ENCODE measurements at regions not wholly inside any gene's neighbourhood (a gene's known extent, or its start where the extent isn't known, plus 50 kb on each side); places are given as distances from the start of the nearest gene placed in this dataset.
A peak's percentile ranks its signal among the peaks of the same experiment; 100 is the strongest.
"Not testable (repeated sequence)": the region's sequence is repeated elsewhere in the genome, so short reads cannot be mapped to it uniquely, and the experiment has no call there.

GRCh38 chr4:60443068-60443467, 757.1 kb upstream of the ADGRL3 start:
- Histone ChIP-seq H3K4me1 (ENCODE audit: control insufficient read depth, insufficient read depth, low read length, poor library complexity, severe bottlenecking) (no peaks in the 10 kb centered on the region), H3K9me3 (ENCODE audit: control insufficient read depth, low read length) (no peaks in the 10 kb centered on the region), H3K36me3 (ENCODE audit: control insufficient read depth, insufficient read depth, low read length) (no peaks in the 10 kb centered on the region), H3K27ac (ENCODE audit: low read depth, low read length, severe bottlenecking) (no peak overlapping the region), H3K4me3 (ENCODE audit: extremely low read depth, insufficient read depth, low read length, poor library complexity, severe bottlenecking) (no peak overlapping the region)

- no peaks in the 10 kb centered on the region for H3K36me3 ChIP-seq (ENCODE audit: control insufficient read depth, insufficient read depth, low read length)
Observed at GRCh38 chr4:60443796-60444195, 756.3 kb upstream of the ADGRL3 start.

GRCh38 chr4:60450054-60450453, 750.1 kb upstream of the ADGRL3 start:
- WGBS, 2 experiments (ENCODE audit: insufficient coverage in 2 of 2) = 100% methylated on average over 1 of the region's 1 CpG; no CpG with 5 or more reads in 1 of the 2 experiments
- H3K27ac ChIP-seq (ENCODE audit: low read depth, low read length, severe bottlenecking) = no peak overlapping the region
- H3K9me3 ChIP-seq (ENCODE audit: control insufficient read depth, low read length) = no peaks in the 10 kb centered on the region
- H3K4me1 ChIP-seq (ENCODE audit: control insufficient read depth, insufficient read depth, low read length, poor library complexity, severe bottlenecking) = no peaks in the 10 kb centered on the region
- no peak overlapping the region for H3K4me3 ChIP-seq (ENCODE audit: extremely low read depth, insufficient read depth, low read length, poor library complexity, severe bottlenecking)
- H3K36me3 ChIP-seq (ENCODE audit: control insufficient read depth, insufficient read depth, low read length) = no peaks in the 10 kb centered on the region

More at GRCh38 chr4:60443796-60444195, 756.3 kb upstream of the ADGRL3 start:
- H3K4me1 ChIP-seq (ENCODE audit: control insufficient read depth, insufficient read depth, low read length, poor library complexity, severe bottlenecking) = no peaks in the 10 kb centered on the region
- no peaks in the 10 kb centered on the region for H3K9me3 ChIP-seq (ENCODE audit: control insufficient read depth, low read length)
- no peak overlapping the region for H3K27ac ChIP-seq (ENCODE audit: low read depth, low read length, severe bottlenecking)
- no peak overlapping the region for H3K4me3 ChIP-seq (ENCODE audit: extremely low read depth, insufficient read depth, low read length, poor library complexity, severe bottlenecking)

- Histone ChIP-seq H3K4me3 (ENCODE audit: extremely low read depth, insufficient read depth, low read length, poor library complexity, severe bottlenecking) (no peak overlapping the region), H3K9me3 (ENCODE audit: control insufficient read depth, low read length) (no peaks in the 10 kb centered on the region), H3K36me3 (ENCODE audit: control insufficient read depth, insufficient read depth, low read length) (no peaks in the 10 kb centered on the region), H3K27ac (ENCODE audit: low read depth, low read length, severe bottlenecking) (no peak overlapping the region), H3K4me1 (ENCODE audit: control insufficient read depth, insufficient read depth, low read length, poor library complexity, severe bottlenecking) (no peaks in the 10 kb centered on the region)
Observed at GRCh38 chr4:60452266-60452665, 747.9 kb upstream of the ADGRL3 start.

GRCh38 chr4:60455380-60455779, 744.7 kb upstream of the ADGRL3 start:
- Histone ChIP-seq H3K36me3 (ENCODE audit: control insufficient read depth, insufficient read depth, low read length) (no peaks in the 10 kb centered on the region), H3K4me3 (ENCODE audit: extremely low read depth, insufficient read depth, low read length, poor library complexity, severe bottlenecking) (no peak overlapping the region), H3K9me3 (ENCODE audit: control insufficient read depth, low read length) (no peaks in the 10 kb centered on the region), H3K4me1 (ENCODE audit: control insufficient read depth, insufficient read depth, low read length, poor library complexity, severe bottlenecking) (no peaks in the 10 kb centered on the region), H3K27ac (ENCODE audit: low read depth, low read length, severe bottlenecking) (no peak overlapping the region)
- WGBS, 2 experiments (ENCODE audit: insufficient coverage in 2 of 2) = no CpG with 5 or more reads among the region's 1 CpG

GRCh38 chr4:60461551-60461950, 738.6 kb upstream of the ADGRL3 start:
- no peak overlapping the region for H3K4me3 ChIP-seq (ENCODE audit: extremely low read depth, insufficient read depth, low read length, poor library complexity, severe bottlenecking)
- no peaks in the 10 kb centered on the region for H3K9me3 ChIP-seq (ENCODE audit: control insufficient read depth, low read length)
- H3K36me3 ChIP-seq (ENCODE audit: control insufficient read depth, insufficient read depth, low read length) = no peaks in the 10 kb centered on the region
- no peaks in the 10 kb centered on the region for H3K4me1 ChIP-seq (ENCODE audit: control insufficient read depth, insufficient read depth, low read length, poor library complexity, severe bottlenecking)
- 100% methylated on average over 1 of the region's 1 CpG; no CpG with 5 or more reads in 1 of the 2 experiments for WGBS, 2 experiments (ENCODE audit: insufficient coverage in 2 of 2)
- no peak overlapping the region for H3K27ac ChIP-seq (ENCODE audit: low read depth, low read length, severe bottlenecking)

- Histone ChIP-seq H3K27ac (ENCODE audit: low read depth, low read length, severe bottlenecking) (no peak overlapping the region), H3K9me3 (ENCODE audit: control insufficient read depth, low read length) (no peaks in the 10 kb centered on the region), H3K36me3 (ENCODE audit: control insufficient read depth, insufficient read depth, low read length) (no peaks in the 10 kb centered on the region), H3K4me3 (ENCODE audit: extremely low read depth, insufficient read depth, low read length, poor library complexity, severe bottlenecking) (no peak overlapping the region), H3K4me1 (ENCODE audit: control insufficient read depth, insufficient read depth, low read length, poor library complexity, severe bottlenecking) (no peaks in the 10 kb centered on the region)
- 50 to 58% methylated on average over 2 of the region's 4 CpGs for WGBS, 2 experiments (ENCODE audit: insufficient coverage in 2 of 2)
Observed at GRCh38 chr4:60463857-60464502, 736.1 kb upstream of the ADGRL3 start.

GRCh38 chr4:60482921-60483351, 717.2 kb upstream of the ADGRL3 start:
- no peak overlapping the region for H3K4me3 ChIP-seq (ENCODE audit: extremely low read depth, insufficient read depth, low read length, poor library complexity, severe bottlenecking)
- H3K9me3 ChIP-seq (ENCODE audit: control insufficient read depth, low read length) = no peaks in the 10 kb centered on the region
- H3K36me3 ChIP-seq (ENCODE audit: control insufficient read depth, insufficient read depth, low read length) = no peaks in the 10 kb centered on the region
- no peak overlapping the region for H3K27ac ChIP-seq (ENCODE audit: low read depth, low read length, severe bottlenecking)
- 100% methylated on average over 1 of the region's 2 CpGs; no CpG with 5 or more reads in 1 of the 2 experiments for WGBS, 2 experiments (ENCODE audit: insufficient coverage in 2 of 2)
- H3K4me1 ChIP-seq (ENCODE audit: control insufficient read depth, insufficient read depth, low read length, poor library complexity, severe bottlenecking) = peaks cover 4% of the 10 kb centered on the region

GRCh38 chr4:60485276-60485675, 714.9 kb upstream of the ADGRL3 start:
- no peaks in the 10 kb centered on the region for H3K9me3 ChIP-seq (ENCODE audit: control insufficient read depth, low read length)
- no peak overlapping the region for H3K4me3 ChIP-seq (ENCODE audit: extremely low read depth, insufficient read depth, low read length, poor library complexity, severe bottlenecking)
- no peaks in the 10 kb centered on the region for H3K36me3 ChIP-seq (ENCODE audit: control insufficient read depth, insufficient read depth, low read length)
- no peak overlapping the region for H3K27ac ChIP-seq (ENCODE audit: low read depth, low read length, severe bottlenecking)
- peaks cover 4% of the 10 kb centered on the region for H3K4me1 ChIP-seq (ENCODE audit: control insufficient read depth, insufficient read depth, low read length, poor library complexity, severe bottlenecking)
- WGBS, 2 experiments (ENCODE audit: insufficient coverage in 2 of 2) = 65 to 69% methylated on average over 3 of the region's 3 CpGs

- 100% methylated on average over 1 of the region's 3 CpGs; no CpG with 5 or more reads in 1 of the 2 experiments for WGBS, 2 experiments (ENCODE audit: insufficient coverage in 2 of 2)
Observed at GRCh38 chr4:60487118-60487761, 712.9 kb upstream of the ADGRL3 start.

GRCh38 chr4:60500810-60501209, 699.3 kb upstream of the ADGRL3 start:
- WGBS, 2 experiments (ENCODE audit: insufficient coverage in 2 of 2) = no CpG with 5 or more reads among the region's 1 CpG
- Histone ChIP-seq H3K36me3 (ENCODE audit: control insufficient read depth, insufficient read depth, low read length) (no peaks in the 10 kb centered on the region), H3K4me1 (ENCODE audit: control insufficient read depth, insufficient read depth, low read length, poor library complexity, severe bottlenecking) (no peaks in the 10 kb centered on the region), H3K4me3 (ENCODE audit: extremely low read depth, insufficient read depth, low read length, poor library complexity, severe bottlenecking) (no peak overlapping the region), H3K9me3 (ENCODE audit: control insufficient read depth, low read length) (no peaks in the 10 kb centered on the region), H3K27ac (ENCODE audit: low read depth, low read length, severe bottlenecking) (peak overlapping the region; percentile 16)

More at GRCh38 chr4:60487118-60487761, 712.9 kb upstream of the ADGRL3 start:
- not testable (repeated sequence) for H3K36me3 ChIP-seq (ENCODE audit: control insufficient read depth, insufficient read depth, low read length); H3K4me1 ChIP-seq (ENCODE audit: control insufficient read depth, insufficient read depth, low read length, poor library complexity, severe bottlenecking); H3K9me3 ChIP-seq (ENCODE audit: control insufficient read depth, low read length); H3K27ac ChIP-seq (ENCODE audit: low read depth, low read length, severe bottlenecking); H3K4me3 ChIP-seq (ENCODE audit: extremely low read depth, insufficient read depth, low read length, poor library complexity, severe bottlenecking)

Data from mesodermal cell (in vitro differentiated cells).